ENCODE measurements at regions not wholly inside any gene's neighbourhood (a gene's known extent, or its start where the extent isn't known, plus 50 kb on each side); places are given as distances from the start of the nearest gene placed in this dataset.

- CTCF ChIA-PET: interaction anchor here (0.6 to 1.3 kb wide), 4 partner anchors 34 to 1068 kb away, joined by 3 to 4 read pairs (median 3); no protein-coding TSS in a partner anchor
- WGBS (ENCODE audit: low lambda C conversion rate): 43% methylated on average over 4 of the region's 4 CpGs
- Histone ChIP-seq H3K27me3 (ENCODE audit: insufficient read depth) (no peaks in the 10 kb centered on the region), H3K4me2 (no peak overlapping the region), H3K4me1 (ENCODE audit: control insufficient read depth in 1 of 2, insufficient read depth in 2 of 2, low read depth in 1 of 2, low read length in 1 of 2) (no peaks in the 10 kb centered on the region; a peak in 2 of 4 replicates), H3K9me3 (no peaks in the 10 kb centered on the region), H3F3A (replicated peaks; ENCODE audit: insufficient read depth) (no peaks in the 10 kb centered on the region), H3K27ac (ENCODE audit: low read depth in 2 of 2, low read length in 1 of 2) (no peak overlapping the region), H3K4me3 (ENCODE audit: low read depth in 2 of 2, low read length in 1 of 2) (no peak overlapping the region), H3K79me2 (ENCODE audit: insufficient read depth) (no peaks in the 10 kb centered on the region), H3K9me2 (no peaks in the 10 kb centered on the region), H3K9ac (no peak overlapping the region), H2AFZ (ENCODE audit: low read depth) (no peak overlapping the region), H4K20me1 (ENCODE audit: insufficient read depth) (no peaks in the 10 kb centered on the region), H3K36me3 (replicated peaks in 1 of 2; ENCODE audit: control insufficient read depth in 1 of 2, insufficient read depth in 2 of 2, low read length in 1 of 2) (no peaks in the 10 kb centered on the region)
- POLR2A ChIA-PET: no interaction called here
- TF ChIP-seq FOXM1 (IDR thresholded peaks at IDR 0.05; ENCODE audit: low read depth) (no peak), RCOR1 (IDR thresholded peaks at IDR 0.05; ENCODE audit: low read length) (no peak), GATA2 (CRISPR knock-in tag; IDR thresholded peaks at IDR 0.05) (no peak), YY1 (IDR thresholded peaks at IDR 0.05; ENCODE audit: low read depth) (no peak), EP300 (IDR thresholded peaks at IDR 0.05; ENCODE audit: borderline replicate concordance in 1 of 2, low read depth in 1 of 2, low read length in 1 of 2) (no peak), SIN3A (IDR thresholded peaks at IDR 0.05; ENCODE audit: borderline replicate concordance, low read depth, low read length) (no peak), RXRA (IDR thresholded peaks at IDR 0.05; ENCODE audit: borderline replicate concordance, low read depth) (no peak), USF1 (IDR thresholded peaks at IDR 0.05; ENCODE audit: borderline replicate concordance, low read depth) (no peak)
- DNase-seq: no peak
Measured at GRCh38 chr7:131726686-131727085, 170.3 kb upstream of the PODXL start.

GRCh38 chr7:131726031-131726430 is 169.6 kb upstream of the PODXL start:
- H3K27ac ChIP-seq (ENCODE audit: low read depth in 2 of 2, low read length in 1 of 2): no peak overlapping the region
- H3K9me2 ChIP-seq: no peaks in the 10 kb centered on the region
- TF ChIP-seq GATA2 (CRISPR knock-in tag; IDR thresholded peaks at IDR 0.05) (no peak), RCOR1 (IDR thresholded peaks at IDR 0.05; ENCODE audit: low read length) (no peak), TEAD4 (IDR thresholded peaks at IDR 0.05; ENCODE audit: borderline replicate concordance, insufficient read depth) (no peak), NFIC (IDR thresholded peaks at IDR 0.05; ENCODE audit: borderline replicate concordance) (no peak), EP300 (IDR thresholded peaks at IDR 0.05; ENCODE audit: borderline replicate concordance in 1 of 2, low read depth in 1 of 2, low read length in 1 of 2) (no peak), RFX5 (IDR thresholded peaks at IDR 0.05; ENCODE audit: low read length) (no peak), NRF1 (IDR thresholded peaks at IDR 0.05; ENCODE audit: low read depth, low read length) (no peak), SMC3 (IDR thresholded peaks at IDR 0.05; ENCODE audit: low read depth, low read length) (no peak), RAD21 (IDR thresholded peaks at IDR 0.05; ENCODE audit: low read length) (no peak), JUND (IDR thresholded peaks at IDR 0.05) (no peak), TAF1 (IDR thresholded peaks at IDR 0.05; ENCODE audit: borderline replicate concordance, low read depth, low read length) (no peak), FOXJ3 (CRISPR knock-in tag; IDR thresholded peaks at IDR 0.05) (no peak), POLR2AphosphoS5 (IDR thresholded peaks at IDR 0.05; ENCODE audit: low read depth, low read length) (no peak)
- TF ChIP-seq, protein P1, sequence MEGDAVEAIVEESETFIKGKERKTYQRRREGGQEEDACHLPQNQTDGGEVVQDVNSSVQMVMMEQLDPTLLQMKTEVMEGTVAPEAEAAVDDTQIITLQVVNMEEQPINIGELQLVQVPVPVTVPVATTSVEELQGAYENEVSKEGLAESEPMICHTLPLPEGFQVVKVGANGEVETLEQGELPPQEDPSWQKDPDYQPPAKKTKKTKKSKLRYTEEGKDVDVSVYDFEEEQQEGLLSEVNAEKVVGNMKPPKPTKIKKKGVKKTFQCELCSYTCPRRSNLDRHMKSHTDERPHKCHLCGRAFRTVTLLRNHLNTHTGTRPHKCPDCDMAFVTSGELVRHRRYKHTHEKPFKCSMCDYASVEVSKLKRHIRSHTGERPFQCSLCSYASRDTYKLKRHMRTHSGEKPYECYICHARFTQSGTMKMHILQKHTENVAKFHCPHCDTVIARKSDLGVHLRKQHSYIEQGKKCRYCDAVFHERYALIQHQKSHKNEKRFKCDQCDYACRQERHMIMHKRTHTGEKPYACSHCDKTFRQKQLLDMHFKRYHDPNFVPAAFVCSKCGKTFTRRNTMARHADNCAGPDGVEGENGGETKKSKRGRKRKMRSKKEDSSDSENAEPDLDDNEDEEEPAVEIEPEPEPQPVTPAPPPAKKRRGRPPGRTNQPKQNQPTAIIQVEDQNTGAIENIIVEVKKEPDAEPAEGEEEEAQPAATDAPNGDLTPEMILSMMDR (IDR thresholded peaks at IDR 0.05): no peak
- TF ChIP-seq, protein P2, sequence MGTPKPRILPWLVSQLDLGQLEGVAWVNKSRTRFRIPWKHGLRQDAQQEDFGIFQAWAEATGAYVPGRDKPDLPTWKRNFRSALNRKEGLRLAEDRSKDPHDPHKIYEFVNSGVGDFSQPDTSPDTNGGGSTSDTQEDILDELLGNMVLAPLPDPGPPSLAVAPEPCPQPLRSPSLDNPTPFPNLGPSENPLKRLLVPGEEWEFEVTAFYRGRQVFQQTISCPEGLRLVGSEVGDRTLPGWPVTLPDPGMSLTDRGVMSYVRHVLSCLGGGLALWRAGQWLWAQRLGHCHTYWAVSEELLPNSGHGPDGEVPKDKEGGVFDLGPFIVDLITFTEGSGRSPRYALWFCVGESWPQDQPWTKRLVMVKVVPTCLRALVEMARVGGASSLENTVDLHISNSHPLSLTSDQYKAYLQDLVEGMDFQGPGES (IDR thresholded peaks at IDR 0.05; ENCODE audit: low read depth, low read length): no peak
- H3K4me3 ChIP-seq (ENCODE audit: low read depth in 2 of 2, low read length in 1 of 2): no peak overlapping the region
- no peaks in the 10 kb centered on the region for H3K79me2 ChIP-seq (ENCODE audit: insufficient read depth)
- H3F3A ChIP-seq (replicated peaks; ENCODE audit: insufficient read depth): no peaks in the 10 kb centered on the region
- H3K4me2 ChIP-seq: no peak overlapping the region
- no peaks in the 10 kb centered on the region for H3K27me3 ChIP-seq (ENCODE audit: insufficient read depth)
- CTCF ChIA-PET: interaction anchor here (0.9 kb wide), 1 partner anchor 220 kb away, joined by 3 read pairs; no protein-coding TSS in a partner anchor
- 24% methylated on average over 2 of the region's 2 CpGs for WGBS (ENCODE audit: low lambda C conversion rate)
- POLR2A ChIA-PET: no interaction called here
- no peaks in the 10 kb centered on the region for H4K20me1 ChIP-seq (ENCODE audit: insufficient read depth)
- H2AFZ ChIP-seq (ENCODE audit: low read depth): no peak overlapping the region
- H3K9me3 ChIP-seq: no peaks in the 10 kb centered on the region
- no peaks in the 10 kb centered on the region; a peak in 2 of 4 replicates for H3K4me1 ChIP-seq (ENCODE audit: control insufficient read depth in 1 of 2, insufficient read depth in 2 of 2, low read depth in 1 of 2, low read length in 1 of 2)
- no peak overlapping the region for H3K9ac ChIP-seq
- no peaks in the 10 kb centered on the region for H3K36me3 ChIP-seq (replicated peaks in 1 of 2; ENCODE audit: control insufficient read depth in 1 of 2, insufficient read depth in 2 of 2, low read length in 1 of 2)
- DNase-seq: no peak

All from SK-N-SH (cell line).